ENCODE measurements at regions not wholly inside any gene's neighbourhood (a gene's known extent, or its start where the extent isn't known, plus 50 kb on each side); places are given as distances from the start of the nearest gene placed in this dataset.

DNA sequence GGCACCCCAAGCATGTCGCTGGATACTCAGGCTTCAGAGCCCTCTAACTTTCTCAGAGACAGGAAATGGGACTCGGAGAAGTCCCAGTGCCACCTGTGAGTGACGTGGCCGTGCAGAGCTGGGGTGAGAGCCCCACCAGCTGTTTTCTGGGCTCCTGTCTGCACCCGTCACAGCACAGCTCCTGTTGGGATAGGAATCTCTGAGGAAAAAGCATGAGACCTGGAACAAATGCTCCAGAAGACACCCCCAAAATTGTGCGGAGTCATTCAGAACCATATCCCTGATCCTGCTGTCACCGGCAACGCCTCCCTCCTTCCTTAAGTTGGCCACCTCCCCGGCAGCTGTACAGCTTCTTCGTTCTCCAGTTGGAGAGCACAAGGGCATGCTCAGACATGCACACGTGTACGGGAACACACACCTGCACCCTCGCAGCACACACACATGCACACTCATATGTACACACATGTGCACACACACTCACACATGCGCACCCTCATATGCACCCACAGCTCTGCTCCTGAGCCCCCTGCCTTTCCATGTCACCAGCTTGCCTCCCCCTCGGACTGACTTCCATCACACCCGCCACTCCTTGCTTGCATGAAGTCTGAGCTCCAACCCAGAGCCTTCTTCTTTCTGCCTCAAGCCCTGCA lies 1430.0 kb downstream of the BRD1 start:
- Histone ChIP-seq H3K27ac (no peak overlapping the region), H3K9me3 (no peaks in the 10 kb centered on the region), H3K4me1 (no peaks in the 10 kb centered on the region), H3K27me3 (peaks cover 0 to 55% (median 0%) of the 10 kb centered on the region in 3 donors), H3K4me3 (no peak overlapping the region), H3K36me3 (no peaks in the 10 kb centered on the region)
- 84 to 89% (median 87%) methylated on average over 15 to 16 of the region's 16 CpGs for WGBS, 5 donors
- intact Hi-C loops (cut with DNase I; ENCODE audit: low total_unique reads) = no loop called here
- TF ChIP-seq, protein P1, sequence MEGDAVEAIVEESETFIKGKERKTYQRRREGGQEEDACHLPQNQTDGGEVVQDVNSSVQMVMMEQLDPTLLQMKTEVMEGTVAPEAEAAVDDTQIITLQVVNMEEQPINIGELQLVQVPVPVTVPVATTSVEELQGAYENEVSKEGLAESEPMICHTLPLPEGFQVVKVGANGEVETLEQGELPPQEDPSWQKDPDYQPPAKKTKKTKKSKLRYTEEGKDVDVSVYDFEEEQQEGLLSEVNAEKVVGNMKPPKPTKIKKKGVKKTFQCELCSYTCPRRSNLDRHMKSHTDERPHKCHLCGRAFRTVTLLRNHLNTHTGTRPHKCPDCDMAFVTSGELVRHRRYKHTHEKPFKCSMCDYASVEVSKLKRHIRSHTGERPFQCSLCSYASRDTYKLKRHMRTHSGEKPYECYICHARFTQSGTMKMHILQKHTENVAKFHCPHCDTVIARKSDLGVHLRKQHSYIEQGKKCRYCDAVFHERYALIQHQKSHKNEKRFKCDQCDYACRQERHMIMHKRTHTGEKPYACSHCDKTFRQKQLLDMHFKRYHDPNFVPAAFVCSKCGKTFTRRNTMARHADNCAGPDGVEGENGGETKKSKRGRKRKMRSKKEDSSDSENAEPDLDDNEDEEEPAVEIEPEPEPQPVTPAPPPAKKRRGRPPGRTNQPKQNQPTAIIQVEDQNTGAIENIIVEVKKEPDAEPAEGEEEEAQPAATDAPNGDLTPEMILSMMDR (IDR thresholded peaks at IDR 0.05) = no peak
- no peak for TF ChIP-seq POLR2AphosphoS5 (IDR thresholded peaks at IDR 0.05)
- no peak for TF ChIP-seq POLR2A (IDR thresholded peaks at IDR 0.05)
- no peak for TF ChIP-seq EP300 (IDR thresholded peaks at IDR 0.05)
- DNase-seq = no peak

DNA sequence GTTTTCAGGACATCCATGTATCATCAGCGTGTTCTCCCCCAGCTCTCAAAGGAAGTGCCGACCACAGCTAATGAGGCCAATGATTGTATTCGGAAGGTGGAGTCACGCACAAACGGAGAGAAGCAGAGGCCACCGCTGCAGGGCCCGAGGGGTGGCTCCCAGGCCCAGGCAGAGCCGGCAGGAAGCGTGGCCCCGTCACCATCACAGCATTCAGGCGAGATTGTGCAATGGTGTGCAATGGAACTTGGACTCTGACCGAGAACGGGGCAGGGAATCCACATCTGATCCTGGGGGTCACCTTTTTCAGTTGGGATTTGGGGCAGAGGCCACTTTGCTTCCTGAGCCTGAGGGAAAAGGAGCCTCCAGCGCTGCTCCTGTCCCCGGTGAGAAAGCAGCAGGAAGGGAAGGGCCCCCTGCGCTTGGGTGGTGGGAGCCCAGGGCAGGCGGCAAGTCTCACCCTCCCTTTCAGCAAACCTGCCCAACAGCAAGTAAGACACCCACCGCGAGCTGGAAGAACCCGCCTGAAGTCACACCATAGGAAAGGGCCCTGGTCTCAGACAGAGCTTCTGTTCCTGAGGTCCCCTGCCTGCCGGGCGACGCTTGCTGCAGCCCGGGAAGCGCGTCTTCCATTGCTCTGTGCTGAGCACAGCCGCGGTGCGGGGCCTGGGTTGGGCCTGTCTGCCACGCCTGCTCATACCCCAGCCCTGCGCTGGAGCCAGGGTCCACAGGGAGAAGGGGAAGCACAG lies 1430.7 kb downstream of the BRD1 start:
- H3K4me1 ChIP-seq = no peaks in the 10 kb centered on the region
- intact Hi-C loops (cut with DNase I; ENCODE audit: low total_unique reads) = no loop called here
- WGBS, 5 donors = 79 to 85% (median 84%) methylated on average over 18 to 31 of the region's 31 CpGs
- DNase-seq = no peak
- H3K27ac ChIP-seq = no peak overlapping the region
- no peak for TF ChIP-seq EP300 (IDR thresholded peaks at IDR 0.05)
- no peak for TF ChIP-seq POLR2A (IDR thresholded peaks at IDR 0.05)
- TF ChIP-seq, protein P1 (IDR thresholded peaks at IDR 0.05) = no peak
- TF ChIP-seq POLR2AphosphoS5 (IDR thresholded peaks at IDR 0.05) = no peak
- H3K4me3 ChIP-seq = no peak overlapping the region
- peaks cover 0 to 55% (median 0%) of the 10 kb centered on the region in 3 donors for H3K27me3 ChIP-seq
- no peaks in the 10 kb centered on the region for H3K36me3 ChIP-seq
- H3K9me3 ChIP-seq = no peaks in the 10 kb centered on the region

DNA sequence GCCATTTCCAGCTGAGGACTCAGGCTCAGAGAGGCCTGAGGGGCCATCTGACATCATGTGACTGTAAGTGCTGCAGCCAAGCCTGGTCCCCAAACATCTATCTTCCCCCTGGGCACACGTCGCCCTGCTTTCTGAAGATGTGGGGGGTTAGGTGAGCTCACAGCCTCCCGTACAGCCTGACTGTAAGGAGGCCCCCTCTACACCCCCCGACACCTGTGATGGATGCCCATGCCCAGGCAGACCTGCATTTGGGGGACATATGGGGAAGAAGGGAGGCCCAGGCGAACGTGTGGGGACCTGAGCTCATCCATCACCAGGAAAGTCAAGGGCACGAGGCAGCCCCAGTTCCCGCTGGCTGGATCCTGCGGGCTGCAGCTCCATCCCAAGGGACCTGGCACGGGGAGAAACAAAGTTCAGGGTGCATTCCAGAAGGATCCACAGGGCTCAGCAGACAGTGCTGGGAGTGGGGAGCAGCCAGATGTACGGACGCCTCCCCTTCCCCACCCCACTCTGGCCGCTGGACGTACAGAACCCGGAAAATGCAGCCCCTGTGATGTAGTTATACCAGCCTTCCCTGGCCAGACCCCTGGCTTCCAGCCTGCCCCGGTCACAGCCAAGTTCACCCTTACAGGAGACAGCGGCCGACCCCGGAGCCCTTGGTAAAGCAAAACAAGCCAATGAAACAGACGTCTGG lies 1431.4 kb downstream of the BRD1 start:
- WGBS, 5 donors = 73 to 88% (median 79%) methylated on average over 11 to 20 of the region's 20 CpGs
- TF ChIP-seq POLR2A (IDR thresholded peaks at IDR 0.05) = no peak
- TF ChIP-seq EP300 (IDR thresholded peaks at IDR 0.05) = no peak
- TF ChIP-seq POLR2AphosphoS5 (IDR thresholded peaks at IDR 0.05) = no peak
- TF ChIP-seq, protein P1 (IDR thresholded peaks at IDR 0.05) = no peak
- Histone ChIP-seq H3K27ac (no peak overlapping the region), H3K9me3 (no peaks in the 10 kb centered on the region), H3K4me1 (no peaks in the 10 kb centered on the region), H3K36me3 (no peaks in the 10 kb centered on the region), H3K4me3 (no peak overlapping the region), H3K27me3 (peaks cover 0 to 55% (median 0%) of the 10 kb centered on the region in 3 donors)
- intact Hi-C loops (cut with DNase I; ENCODE audit: low total_unique reads) = no loop called here
- no peak for DNase-seq

DNA sequence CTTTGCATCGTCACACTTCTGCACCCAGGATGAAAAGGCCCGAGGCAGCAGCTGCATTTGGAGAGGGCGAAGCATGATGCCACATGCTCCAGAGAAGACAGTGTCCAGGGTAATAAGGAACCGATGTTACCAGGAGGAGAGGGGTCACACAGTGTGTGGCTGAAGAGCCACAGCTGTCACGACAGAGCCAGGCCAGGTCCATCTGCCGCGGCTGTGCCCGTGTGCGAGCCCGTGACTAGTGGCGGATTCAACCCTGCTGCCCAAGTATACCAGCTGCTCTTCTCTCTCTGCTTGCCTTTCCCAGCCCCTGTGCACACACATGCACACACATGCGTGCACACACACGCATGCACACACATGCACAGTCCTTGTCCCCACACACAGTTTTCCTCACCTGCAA lies 1432.5 kb downstream of the BRD1 start:
- intact Hi-C loops (cut with DNase I; ENCODE audit: low total_unique reads) = no loop called here
- Histone ChIP-seq H3K27ac (no peak overlapping the region), H3K36me3 (no peaks in the 10 kb centered on the region), H3K4me3 (no peak overlapping the region), H3K27me3 (peaks cover 0 to 50% (median 0%) of the 10 kb centered on the region in 3 donors), H3K9me3 (no peaks in the 10 kb centered on the region), H3K4me1 (no peaks in the 10 kb centered on the region)
- DNase-seq = no peak
- WGBS, 5 donors = 84 to 90% (median 87%) methylated on average over 13 of the region's 13 CpGs
- TF ChIP-seq EP300 (IDR thresholded peaks at IDR 0.05) (no peak), POLR2AphosphoS5 (IDR thresholded peaks at IDR 0.05) (no peak), POLR2A (IDR thresholded peaks at IDR 0.05) (no peak)
- TF ChIP-seq, protein P1 (IDR thresholded peaks at IDR 0.05) = no peak
